K562 (cell line): ENCODE measurements at regions not wholly inside any gene's neighbourhood (a gene's known extent, or its start where the extent isn't known, plus 50 kb on each side); places are given as distances from the start of the nearest gene placed in this dataset.
A peak's percentile ranks its signal among the peaks of the same experiment; 100 is the strongest.

Source experiments
- ATAC-seq: fragments of 200-7000 bp; cut with Tn5 transposase; 3 replicates; pipeline ENCODE4 v1.9.1; 2020; ENCODE audit warnings: moderate library complexity
- BruUV-seq: library from RNA; stranded (reverse); fragments of 400-500 nt; replicated peaks from 2 replicates; lab custom pipeline; 2021; lab: Mats Ljungman, UMichigan
- CTCF ChIA-PET: fragments of 300-600 bp; formaldehyde crosslinking; extraction: SDS; loops from one replicate; lab custom pipeline; 2021; ENCODE audit warnings: low intra/inter-chr PET ratio; lab: Yijun Ruan, JAX
- POLR2A ChIA-PET: fragments of 300-600, 350-650 bp; sonication (Branson Sonifier 250); formaldehyde crosslinking; extraction: SDS; loops from one replicate; lab custom pipeline; 2021; ENCODE audit warnings: antibody characterized with exemption, inconsistent platforms; lab: Yijun Ruan, JAX
- DNase-seq, 4 experiments: peaks; one replicate each; pipeline versions ENCODE4 v3.0.0 to v3.0.0-alpha.2; 2011 to 2018; ENCODE audit warnings: low spot score in 3 of 4, mixed read lengths in 3 of 4; ENCODE audit errors: extremely low read depth in 1 of 4
- FAIRE-seq: peaks from 2 replicates; lab custom pipeline; 2011; peaks lifted over from hg19 to GRCh38; lab: Jason Lieb, UNC
- H2AFZ ChIP-seq: 2 replicates; pipeline ENCODE4 v1.6.0; 2011; ENCODE audit warnings: low read depth, low read length, control low read depth, inconsistent platforms
- H3K27ac ChIP-seq: fragments of 200-600 bp; 3 replicates; pipeline ENCODE4 v1.8.0; 2011; ENCODE audit warnings: low read depth, mild to moderate bottlenecking, control low read depth, inconsistent platforms, low read length, moderate library complexity, mixed read lengths; ENCODE audit errors: extremely low read depth
- H3K27me3 ChIP-seq, 2 experiments: fragments of 300-600 bp in 1 of 2; 2 replicates in 1 of 2; 3 replicates in 1 of 2; pipeline versions ENCODE4 v1.6.0 to v1.8.0; 2011; ENCODE audit warnings: inconsistent platforms in 2 of 2, low read length in 2 of 2, mild to moderate bottlenecking in 1 of 2, mixed read lengths in 1 of 2, moderate library complexity in 1 of 2; ENCODE audit not compliant: control insufficient read depth in 2 of 2, insufficient read depth in 2 of 2
- H3K36me3 ChIP-seq: fragments of 300-600 bp; 3 replicates; pipeline ENCODE4 v1.8.0; 2011; ENCODE audit warnings: mild to moderate bottlenecking, low read length, inconsistent platforms; ENCODE audit not compliant: control insufficient read depth, insufficient read depth
- H3K4me1 ChIP-seq, 2 experiments: fragments of 200-600 bp in 1 of 2; replicated peaks in 1 of 2; 2 replicates in 1 of 2; 3 replicates in 1 of 2; pipeline versions ENCODE4 v1.5.1 to v1.8.0; 2011; ENCODE audit warnings: inconsistent platforms in 2 of 2, low read length in 2 of 2, mild to moderate bottlenecking in 1 of 2, mixed read lengths in 1 of 2, moderate library complexity in 1 of 2; ENCODE audit not compliant: control insufficient read depth in 2 of 2, insufficient read depth in 2 of 2
- H3K4me2 ChIP-seq: 2 replicates; pipeline ENCODE4 v1.6.1; 2011; ENCODE audit warnings: low read length, control low read depth, inconsistent platforms, mixed read lengths; ENCODE audit not compliant: insufficient read depth
- H3K4me3 ChIP-seq: fragments of 200-600 bp; sonication (generic), shearing (Covaris generic); 2 replicates; pipeline ENCODE4 v1.5.1; 2016; ENCODE audit warnings: control low read depth, inconsistent platforms
- H3K79me2 ChIP-seq: fragments of 200-600 bp; 3 replicates; pipeline ENCODE4 v1.8.0; 2011; ENCODE audit warnings: low read length, inconsistent platforms; ENCODE audit not compliant: control insufficient read depth, insufficient read depth
- H3K9ac ChIP-seq, 2 experiments: 2 replicates each; pipeline versions ENCODE4 v1.6.0 to v1.6.1; 2011; ENCODE audit warnings: low read depth in 2 of 2, low read length in 2 of 2, control low read depth in 1 of 2, inconsistent platforms in 1 of 2, mild to moderate bottlenecking in 1 of 2, mixed read lengths in 1 of 2; ENCODE audit not compliant: insufficient read depth in 1 of 2
- H3K9me1 ChIP-seq: one replicate; pipeline ENCODE4 v1.6.0; 2011; ENCODE audit warnings: inconsistent platforms, mild to moderate bottlenecking, low read length, moderate library complexity; ENCODE audit not compliant: control insufficient read depth, insufficient read depth
- H3K9me3 ChIP-seq: replicated peaks from 2 replicates; pipeline ENCODE4 v1.5.1; 2011; ENCODE audit warnings: low read depth, low read length, inconsistent platforms; ENCODE audit not compliant: control insufficient read depth, insufficient read depth
- H4K20me1 ChIP-seq: replicated peaks from 2 replicates; pipeline ENCODE4 v1.6.1; 2011; ENCODE audit warnings: low read length, inconsistent platforms, mixed read lengths; ENCODE audit not compliant: control insufficient read depth, insufficient read depth
- ARID4B ChIP-seq: sonication (generic); formaldehyde crosslinking; IDR thresholded peaks from 2 replicates; pipeline ENCODE4 v1.8.0; 2022; ENCODE audit warnings: mild to moderate bottlenecking, missing genetic modification reagents
- HMG20B ChIP-seq: fragments of 250-450 bp; sonication (Bioruptor Pico); IDR thresholded peaks from 2 replicates; pipeline ENCODE4 v1.5.0; 2021; ENCODE audit warnings: mild to moderate bottlenecking
- REST ChIP-seq, 2 experiments: fragments of 450-650 bp; formaldehyde crosslinking in 1 of 2; IDR thresholded peaks; 2 replicates each; pipeline versions ENCODE4 v1.4.0 to v1.6.1; 2014 to 2020; ENCODE audit warnings: mild to moderate bottlenecking in 2 of 2, borderline replicate concordance in 1 of 2, low read depth in 1 of 2
- SMAD1 ChIP-seq: fragments of 150-350 bp; IDR thresholded peaks from 2 replicates; pipeline ENCODE4 v1.6.1; 2014; ENCODE audit warnings: low read length, low read depth; ENCODE audit not compliant: partially characterized antibody
- XRCC5 ChIP-seq: fragments of 200-400 bp; formaldehyde crosslinking; IDR thresholded peaks from 2 replicates; pipeline ENCODE4 v1.6.1; 2017; ENCODE audit warnings: low read depth, mild to moderate bottlenecking, low read length
- ZNF174 ChIP-seq: fragments of 250-450 bp; sonication (Bioruptor Pico); IDR thresholded peaks from 2 replicates; pipeline ENCODE4 v1.4.0; 2020; ENCODE audit warnings: mild to moderate bottlenecking
- in situ Hi-C: fragments of 300-500 bp; cut with MboI; formaldehyde crosslinking; loops from 4 replicates; pipeline ENCODE4 v1.15.0; 2018; ENCODE audit warnings: inconsistent platforms, mixed read lengths
- intact Hi-C: fragments of 100-400 bp; cut with micrococcal nuclease; formaldehyde crosslinking; loops from 2 replicates; pipeline ENCODE4 v1.14.2; 2022

- TF ChIP-seq REST (IDR thresholded peaks at IDR 0.05; ENCODE audit: borderline replicate concordance) (peak; percentile 17; the same call in 1 of the 2 replicates), REST (CRISPR knock-in tag; IDR thresholded peaks at IDR 0.05; ENCODE audit: low read depth) (no peak)
Measured at GRCh38 chr2:145043399-145043834, 523.5 kb upstream of the ZEB2 start (continued).

GRCh38 chr2:145041706-145042105 is 521.8 kb upstream of the ZEB2 start:
- Histone ChIP-seq H3K9me3 (no peaks in the 10 kb centered on the region), H3K27me3 (no peaks in the 10 kb centered on the region), H3K9me1 (no peaks in the 10 kb centered on the region), H3K27ac (no peak overlapping the region), H3K4me1 (no peaks in the 10 kb centered on the region), H3K36me3 (no peaks in the 10 kb centered on the region), H3K79me2 (no peaks in the 10 kb centered on the region), H3K4me2 (no peak overlapping the region), H4K20me1 (no peaks in the 10 kb centered on the region), H3K9ac (no peak overlapping the region), H2AFZ (peak overlapping the region; percentile 8; the same call in 1 of the 2 replicates), H3K4me3 (no peak overlapping the region)
- ChIA-PET CTCF (no interaction called here), POLR2A (interaction anchor here (0.8 kb wide), 1 partner anchor 367 kb away, joined by 5 read pairs; no protein-coding TSS in a partner anchor)
- no peak for ATAC-seq
- intact Hi-C loops (loop anchor here (10.0 kb wide), 1 partner anchor 517 kb away; the partner anchor contains the start of gene ZEB2), in situ Hi-C loops (no loop called here)
- no TSS peak for BruUV-seq
- DNase-seq, result no peak
- FAIRE-seq, result no peak
- TF ChIP-seq HMG20B (CRISPR knock-in tag) (no peak), XRCC5 (no peak), ZNF174 (CRISPR knock-in tag) (no peak), SMAD1 (no peak), ARID4B (CRISPR knock-in tag) (no peak)
